A549 (cell line): ENCODE measurements at regions not wholly inside any gene's neighbourhood (a gene's known extent, or its start where the extent isn't known, plus 50 kb on each side); places are given as distances from the start of the nearest gene placed in this dataset.

Source experiments
- CEBPB ChIP-seq, 2 experiments: fragments of >200 bp in 1 of 2; sonication (Bioruptor Twin) in 1 of 2; formaldehyde crosslinking in 1 of 2; IDR thresholded peaks; 2 replicates each; pipeline ENCODE4 v1.6.1; 2012 to 2016
- CTCF ChIP-seq: fragments of >200 bp; sonication (Bioruptor Twin); formaldehyde crosslinking; IDR thresholded peaks from 3 replicates; pipeline ENCODE4 v1.5.1; 2016
- EP300 ChIP-seq, 2 experiments: fragments of >200 bp; sonication (Bioruptor Twin); formaldehyde crosslinking; IDR thresholded peaks; 2 replicates in 1 of 2; 3 replicates in 1 of 2; pipeline ENCODE4 v1.6.1; 2016 to 2017
- JUN ChIP-seq, 2 experiments: fragments of >200 bp; sonication (Bioruptor Twin); formaldehyde crosslinking; IDR thresholded peaks; 2 replicates in 1 of 2; 3 replicates in 1 of 2; pipeline ENCODE4 v1.6.1; 2016 to 2017
- PBX3 ChIP-seq: IDR thresholded peaks from 2 replicates; pipeline ENCODE4 v1.6.1; 2012
- POLR2AphosphoS2 ChIP-seq: conservative IDR thresholded peaks from 2 replicates; pipeline ENCODE4 v1.6.1; 2012; ENCODE audit warnings: low read length, improper control_type of control experiment, inconsistent platforms
- TP53 ChIP-seq: fragments of 250-450 bp; sonication (Bioruptor Pico); IDR thresholded peaks from 2 replicates; pipeline ENCODE4 v1.5.0; 2021; ENCODE audit warnings: mild to moderate bottlenecking, moderate library complexity
- TF ChIP-seq, protein P1 (sequence below): fragments of 150-350 bp; IDR thresholded peaks from 2 replicates; pipeline ENCODE4 v1.6.1; 2014; ENCODE audit warnings: low read depth, mild to moderate bottlenecking, low read length

DNA sequence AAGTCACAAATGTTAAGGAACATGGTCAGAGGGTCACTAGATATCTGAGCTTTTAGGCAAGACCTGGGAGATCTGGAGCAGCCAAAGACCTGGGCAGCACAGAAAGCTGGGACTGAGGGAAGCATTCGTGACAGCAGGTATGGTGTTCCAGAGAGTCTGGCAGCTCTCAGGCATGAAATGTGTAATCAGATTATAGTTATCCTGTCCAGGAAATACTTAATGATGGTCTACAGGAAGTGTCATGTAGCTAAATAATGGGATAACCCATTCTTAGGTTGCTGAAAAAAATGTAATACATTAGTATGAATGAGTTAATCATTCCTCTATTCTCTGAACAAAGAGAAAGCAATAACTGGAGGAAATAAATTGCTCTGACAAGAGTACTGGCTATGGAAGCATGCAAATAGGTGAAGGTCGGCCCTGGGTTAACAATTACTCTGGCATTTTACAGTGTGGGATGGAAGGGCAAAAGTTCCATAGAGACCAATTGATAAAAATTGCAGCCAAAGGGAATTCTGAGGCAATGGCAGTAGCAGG lies 740.5 kb downstream of the CBLN4 start:
- no peak for TF ChIP-seq POLR2AphosphoS2
- no peak for TF ChIP-seq JUN (IDR thresholded peaks at IDR 0.05)
- TF ChIP-seq CTCF = no peak
- TF ChIP-seq PBX3 = no peak
- no peak for TF ChIP-seq EP300 (IDR thresholded peaks at IDR 0.05)
- no peak for TF ChIP-seq TP53 (CRISPR knock-in tag)
- TF ChIP-seq, protein P1, sequence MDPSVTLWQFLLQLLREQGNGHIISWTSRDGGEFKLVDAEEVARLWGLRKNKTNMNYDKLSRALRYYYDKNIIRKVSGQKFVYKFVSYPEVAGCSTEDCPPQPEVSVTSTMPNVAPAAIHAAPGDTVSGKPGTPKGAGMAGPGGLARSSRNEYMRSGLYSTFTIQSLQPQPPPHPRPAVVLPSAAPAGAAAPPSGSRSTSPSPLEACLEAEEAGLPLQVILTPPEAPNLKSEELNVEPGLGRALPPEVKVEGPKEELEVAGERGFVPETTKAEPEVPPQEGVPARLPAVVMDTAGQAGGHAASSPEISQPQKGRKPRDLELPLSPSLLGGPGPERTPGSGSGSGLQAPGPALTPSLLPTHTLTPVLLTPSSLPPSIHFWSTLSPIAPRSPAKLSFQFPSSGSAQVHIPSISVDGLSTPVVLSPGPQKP = no peak
- TF ChIP-seq CEBPB (IDR thresholded peaks at IDR 0.05) = no peak
